Left kidney (tissue), 1 donor: ENCODE measurements at regions not wholly inside any gene's neighbourhood (a gene's known extent, or its start where the extent isn't known, plus 50 kb on each side); places are given as distances from the start of the nearest gene placed in this dataset.
"Not testable (repeated sequence)": the region's sequence is repeated elsewhere in the genome, so short reads cannot be mapped to it uniquely, and the experiment has no call there.

ENCODE experiments used
- DNase-seq: peaks from one replicate; pipeline ENCODE4 v3.0.0-alpha.2; 2013

DNA sequence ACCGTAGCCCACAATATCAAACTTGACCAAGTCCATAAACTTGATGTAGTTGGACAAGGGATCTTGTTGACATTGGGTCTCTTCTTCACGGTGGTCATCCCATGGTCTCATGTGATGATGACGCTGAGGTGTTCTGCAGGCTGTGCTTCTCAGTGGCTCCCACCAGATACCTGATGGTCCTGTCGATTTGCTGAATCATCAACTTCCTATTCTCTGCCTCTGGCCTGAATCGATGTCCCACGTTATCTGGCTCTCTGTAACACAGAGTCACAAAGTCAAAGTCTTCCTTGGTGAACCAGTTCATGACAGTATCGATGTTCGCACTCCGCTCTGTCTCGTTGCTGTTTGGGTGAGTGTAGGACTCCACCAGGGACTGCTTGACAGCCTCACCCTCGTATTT lies 217.2 kb upstream of the FRG2C start:
- DNase-seq, result not testable (repeated sequence)

DNA sequence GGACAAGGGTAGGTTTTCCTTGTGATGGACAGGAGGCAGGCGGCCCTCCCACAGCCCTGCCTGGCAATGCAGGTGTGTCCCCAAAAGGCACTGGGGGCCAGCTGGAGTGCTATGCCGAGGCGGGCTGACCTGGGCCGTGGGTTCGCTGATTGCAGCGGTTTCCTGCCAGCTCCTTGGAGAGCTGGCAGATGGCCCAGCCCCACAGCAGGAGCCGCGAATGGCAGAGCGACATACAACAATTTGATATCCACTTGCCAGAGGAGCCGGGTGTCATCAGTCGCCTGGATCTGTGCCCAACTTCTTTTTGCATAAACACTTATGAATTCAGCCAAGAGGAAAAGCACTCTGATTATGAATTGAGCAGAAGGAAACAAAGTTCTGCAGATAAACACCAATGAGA lies 210.8 kb upstream of the FRG2C start:
- DNase-seq, result not testable (repeated sequence)

DNA sequence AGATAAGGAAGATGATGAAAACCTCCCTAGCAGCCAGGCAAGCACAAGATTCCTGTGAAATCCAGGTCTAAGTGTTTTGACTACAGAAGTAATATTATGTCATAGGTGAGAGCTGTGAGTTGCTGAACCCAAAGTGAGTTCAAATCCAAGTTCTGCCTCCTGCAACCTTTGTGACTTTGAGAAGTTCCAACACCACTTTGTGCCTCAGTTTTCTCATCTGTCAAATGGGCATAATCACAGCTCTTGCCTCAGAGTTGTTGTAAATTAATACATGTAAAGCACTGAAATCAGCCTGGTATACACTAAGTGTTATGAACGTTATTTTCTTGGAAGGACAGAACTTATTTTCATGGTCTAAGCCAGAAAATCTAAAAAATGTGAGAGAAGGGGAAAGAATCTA lies 210.3 kb upstream of the FRG2C start:
- DNase-seq, result not testable (repeated sequence)

DNA sequence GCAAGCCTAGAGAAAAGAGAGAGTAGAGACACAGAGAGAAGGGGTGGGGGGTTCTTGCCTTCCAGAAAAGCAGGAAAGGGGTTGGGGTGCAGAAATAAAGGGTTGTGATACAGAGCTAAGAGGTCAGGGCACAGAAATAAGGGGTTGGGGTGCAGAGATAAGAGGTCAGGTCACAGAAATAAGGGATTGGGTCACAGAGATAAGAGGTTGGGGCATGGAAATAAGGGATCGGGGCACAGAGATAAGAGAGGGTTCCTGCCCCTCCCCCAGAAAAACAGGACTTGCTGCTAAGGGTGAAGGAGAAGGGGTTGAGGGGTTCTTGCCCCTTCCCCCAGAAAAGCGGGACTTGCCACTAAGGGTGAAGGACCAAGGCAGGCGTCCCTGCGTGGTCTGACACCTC lies 189.6 kb upstream of the FRG2C start:
- DNase-seq, result not testable (repeated sequence)

DNA sequence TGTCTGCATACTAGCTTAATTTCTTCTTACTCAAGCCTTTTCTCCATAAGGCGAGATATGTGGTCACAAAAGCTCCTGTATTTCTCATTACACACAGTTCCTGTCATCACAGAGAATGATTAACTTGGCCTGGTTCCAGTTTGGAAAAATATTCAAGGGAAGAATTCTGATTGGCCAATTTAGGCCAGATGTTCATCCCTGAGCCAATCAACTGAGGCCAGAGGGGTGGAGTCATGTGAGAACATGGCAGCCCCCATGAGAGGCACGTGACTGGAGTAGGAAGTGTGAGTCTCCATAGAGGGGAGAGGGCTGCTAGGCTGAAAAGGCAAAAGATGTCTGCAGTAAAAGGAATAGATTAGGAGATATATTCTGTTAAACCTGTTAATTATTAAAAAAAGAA lies 167.5 kb upstream of the FRG2C start:
- not testable (repeated sequence) for DNase-seq

DNA sequence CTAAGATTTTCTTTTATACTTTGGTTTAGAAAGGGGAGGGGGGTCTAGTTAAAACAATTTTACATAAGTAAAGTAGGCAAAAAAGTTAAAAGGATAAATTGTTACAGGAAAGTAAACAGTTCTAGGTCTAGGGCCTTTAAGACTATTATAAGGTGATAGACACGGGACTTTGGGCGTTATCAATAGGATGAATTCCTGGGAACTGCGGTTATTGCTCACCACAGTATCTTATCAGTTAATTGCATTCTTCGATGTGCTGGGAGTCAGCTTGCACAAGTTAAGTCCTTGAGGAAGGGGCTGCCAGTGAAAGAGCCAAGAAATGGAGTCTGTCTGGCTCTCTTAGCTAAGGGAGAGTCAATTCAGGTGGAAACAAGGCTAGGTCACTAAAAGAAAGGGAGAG lies 163.8 kb upstream of the FRG2C start:
- DNase-seq, result not testable (repeated sequence)

DNA sequence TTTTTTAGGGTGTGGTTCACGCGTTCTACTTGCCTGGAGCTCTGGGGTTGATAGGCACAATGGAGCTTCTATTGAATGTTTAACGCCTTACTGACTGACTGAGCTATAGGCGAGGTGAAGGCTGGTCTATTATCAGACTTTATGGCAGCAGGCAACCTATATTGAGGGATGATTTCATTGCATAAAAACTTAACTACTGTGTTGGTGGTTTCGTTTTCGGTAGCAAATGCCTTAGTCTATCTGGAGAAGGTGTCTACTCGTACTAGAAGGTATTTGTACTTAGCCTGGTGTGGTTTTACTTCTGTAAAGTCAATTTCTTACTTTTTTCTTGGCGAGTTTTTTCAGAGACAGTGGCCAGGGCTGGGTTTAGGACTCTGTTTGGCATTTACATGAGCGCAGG lies 162.0 kb upstream of the FRG2C start:
- DNase-seq, result not testable (repeated sequence)

DNA sequence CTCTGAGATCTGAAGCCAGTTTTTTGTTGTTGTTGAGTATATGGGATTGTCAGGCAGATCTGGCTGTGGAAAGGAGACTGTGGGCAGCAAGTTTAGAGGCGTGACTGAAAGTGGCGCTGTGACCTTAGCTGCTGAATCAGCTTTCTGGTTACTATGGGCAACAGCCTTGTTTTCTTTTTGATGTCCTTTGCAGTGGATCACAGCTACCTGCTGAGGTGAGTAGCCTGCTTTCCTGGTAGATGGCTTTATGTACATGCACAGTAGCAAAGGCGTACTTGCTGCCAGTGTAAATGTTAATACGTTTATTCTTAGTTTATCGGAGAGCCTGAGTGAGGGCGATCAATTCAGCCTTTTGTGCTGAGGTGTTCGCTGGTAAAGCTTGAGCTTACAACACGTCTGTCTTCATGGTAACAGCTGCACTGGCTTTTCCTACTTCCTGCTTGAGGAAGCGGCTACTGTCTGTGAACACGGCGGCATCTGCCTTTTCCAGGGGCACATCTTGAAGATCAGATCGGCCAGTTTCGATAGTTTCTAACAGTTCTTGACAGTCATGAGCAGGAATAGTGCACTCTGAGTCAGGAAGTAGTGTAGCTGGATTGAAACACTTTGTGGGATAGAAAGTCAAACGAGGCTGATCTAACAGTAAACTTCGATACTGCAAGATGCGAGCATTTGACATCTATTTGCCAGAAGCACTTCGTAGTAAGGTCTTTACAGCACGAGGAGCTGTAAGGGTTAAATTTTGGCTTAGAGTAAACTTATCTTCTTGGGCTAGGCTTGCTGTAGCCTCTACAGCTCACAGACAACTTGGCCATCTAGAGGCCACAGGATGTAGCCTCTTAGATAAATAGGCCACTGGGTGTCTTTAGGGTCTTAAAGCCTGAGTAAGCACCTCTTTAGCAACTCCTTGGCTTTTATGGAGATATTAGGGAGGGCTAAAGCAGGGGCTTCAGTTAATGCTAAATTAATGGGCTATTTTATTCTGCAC lies 161.1 kb upstream of the FRG2C start:
- DNase-seq, result peak; percentile 62

DNA sequence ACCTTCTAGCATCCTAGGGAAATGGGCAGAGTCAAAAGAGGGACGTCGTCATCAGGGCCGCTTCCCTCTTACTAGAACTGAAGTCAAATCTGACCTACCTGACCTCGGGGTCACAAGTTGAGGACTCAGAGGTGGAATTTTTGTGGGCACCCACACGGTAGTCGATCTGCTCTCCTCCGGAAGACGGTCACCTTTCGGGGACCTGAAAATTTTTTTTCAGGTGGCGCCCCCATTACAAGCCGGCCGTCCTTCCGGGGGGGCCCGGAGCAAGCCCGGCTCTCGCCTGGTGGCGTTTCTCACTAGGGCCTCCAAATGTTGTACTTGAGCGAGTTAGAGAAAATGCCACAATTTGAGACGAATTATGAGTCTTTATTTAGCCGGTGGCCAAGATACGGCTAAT lies 157.5 kb upstream of the FRG2C start:
- no peak for DNase-seq

DNA sequence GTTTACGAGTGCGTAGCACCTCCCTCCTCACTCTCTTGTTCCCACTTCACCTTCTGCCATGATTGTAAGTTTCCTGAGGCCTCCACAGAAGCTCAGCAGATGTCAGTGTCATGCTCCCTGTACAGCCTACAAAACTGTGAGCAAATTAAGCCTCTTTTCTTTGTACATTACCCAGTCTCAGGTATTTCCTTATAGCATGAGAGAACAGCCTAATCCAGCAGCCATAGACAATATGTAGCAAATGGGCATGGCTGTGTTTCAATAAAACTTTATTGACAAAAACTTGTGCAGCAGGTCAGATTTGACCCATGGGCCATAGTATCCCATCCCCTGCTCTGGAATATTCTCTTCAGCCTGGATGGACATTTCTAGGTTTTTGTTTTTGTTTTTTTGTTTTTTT lies 156.2 kb upstream of the FRG2C start:
- not testable (repeated sequence) for DNase-seq

DNA sequence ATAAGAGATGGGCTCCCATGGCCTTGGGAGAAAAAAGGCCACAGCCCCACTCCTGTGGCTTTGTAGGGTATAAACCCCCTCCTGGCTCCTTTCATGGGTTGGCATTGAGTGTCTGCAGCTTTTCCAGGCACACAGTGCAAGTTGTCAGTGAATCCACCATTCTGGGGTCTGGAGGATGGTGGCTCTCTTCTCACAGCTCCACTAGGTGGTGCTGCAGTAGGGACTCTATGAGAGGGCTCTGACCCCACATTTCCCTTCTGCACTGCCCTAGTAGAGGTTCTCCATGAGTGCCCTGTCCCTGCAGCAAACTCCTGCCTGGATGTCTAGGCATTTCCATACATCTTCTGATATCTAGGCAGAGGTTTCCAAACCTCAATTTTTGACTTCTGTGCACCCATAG lies 136.5 kb upstream of the FRG2C start:
- not testable (repeated sequence) for DNase-seq

DNA sequence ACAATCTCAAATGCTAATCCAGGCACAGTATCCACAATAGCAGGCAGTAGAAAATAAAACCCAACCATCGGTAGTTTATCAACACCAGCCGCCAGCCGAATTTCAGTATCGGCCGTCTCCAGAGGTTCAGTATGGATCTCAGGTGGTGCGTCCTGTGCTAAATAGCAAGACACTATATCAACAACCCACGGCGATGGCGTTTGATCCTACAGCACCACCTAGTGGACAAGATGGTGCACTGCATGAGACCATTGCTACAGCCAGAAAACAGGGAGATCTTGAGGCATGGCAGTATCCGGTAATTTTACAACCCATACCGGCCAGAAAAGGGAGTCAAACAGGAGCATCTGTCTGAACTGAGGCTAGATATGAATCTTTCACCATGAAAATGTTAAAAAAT lies 112.0 kb upstream of the FRG2C start:
- DNase-seq, result not testable (repeated sequence)

DNA sequence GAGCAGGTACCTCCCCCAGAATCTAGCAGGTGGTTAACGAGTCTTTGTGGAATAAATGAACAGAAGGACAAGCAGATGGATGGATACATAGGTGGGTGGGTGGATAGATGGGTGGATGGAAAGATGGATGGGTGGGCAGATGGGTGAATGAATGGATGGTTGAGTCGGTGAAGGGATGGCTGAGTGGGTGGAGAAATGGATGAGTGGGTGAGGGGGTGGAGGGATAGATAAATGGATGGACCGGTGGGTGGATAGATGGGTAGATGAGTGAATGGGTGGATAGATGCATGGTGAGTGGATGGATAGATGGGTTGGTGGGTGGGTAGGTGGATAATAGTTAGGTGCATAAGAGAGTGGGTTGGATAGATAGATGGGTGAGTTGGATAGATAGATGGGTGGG lies 99.7 kb upstream of the FRG2C start:
- not testable (repeated sequence) for DNase-seq

DNA sequence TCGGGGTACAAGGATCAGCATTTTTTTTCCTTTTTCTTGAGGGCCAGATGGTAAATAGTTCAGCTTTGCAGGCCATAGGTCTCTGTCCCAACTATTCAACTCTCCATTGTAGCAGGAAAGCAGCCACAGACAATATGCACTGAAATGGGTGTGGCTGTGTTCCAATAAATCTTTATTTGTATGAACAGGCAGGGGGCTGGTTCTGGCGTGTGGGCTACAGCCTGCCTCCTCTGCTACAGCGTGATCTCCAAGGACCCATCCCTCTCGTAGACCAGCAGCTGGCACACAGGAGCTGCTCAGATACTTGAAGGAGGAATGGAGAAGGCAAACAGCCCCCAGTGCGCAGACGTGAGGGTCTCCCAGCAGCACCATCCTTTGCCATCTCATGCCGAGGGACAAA lies 91.8 kb upstream of the FRG2C start:
- not testable (repeated sequence) for DNase-seq

DNA sequence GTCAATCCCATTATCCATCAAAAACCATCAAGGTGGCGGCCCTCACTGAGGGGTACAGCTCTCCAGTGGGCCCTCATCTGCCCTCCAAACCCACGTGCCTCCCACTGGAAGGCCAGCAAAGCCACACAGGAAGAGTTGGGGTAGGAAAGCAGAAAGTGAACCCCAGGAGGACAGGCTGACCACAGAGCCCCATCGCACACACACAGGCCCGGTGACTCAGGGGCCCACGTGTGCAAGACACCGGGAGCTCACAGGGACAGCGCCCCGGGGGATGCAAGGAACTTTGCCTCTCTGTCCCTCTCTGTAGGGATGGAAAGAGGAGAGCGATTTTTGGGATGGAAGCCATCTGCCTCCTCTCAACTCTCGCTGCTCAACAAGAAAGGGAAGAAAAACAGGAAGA lies 85.0 kb upstream of the FRG2C start:
- DNase-seq, result not testable (repeated sequence)

DNA sequence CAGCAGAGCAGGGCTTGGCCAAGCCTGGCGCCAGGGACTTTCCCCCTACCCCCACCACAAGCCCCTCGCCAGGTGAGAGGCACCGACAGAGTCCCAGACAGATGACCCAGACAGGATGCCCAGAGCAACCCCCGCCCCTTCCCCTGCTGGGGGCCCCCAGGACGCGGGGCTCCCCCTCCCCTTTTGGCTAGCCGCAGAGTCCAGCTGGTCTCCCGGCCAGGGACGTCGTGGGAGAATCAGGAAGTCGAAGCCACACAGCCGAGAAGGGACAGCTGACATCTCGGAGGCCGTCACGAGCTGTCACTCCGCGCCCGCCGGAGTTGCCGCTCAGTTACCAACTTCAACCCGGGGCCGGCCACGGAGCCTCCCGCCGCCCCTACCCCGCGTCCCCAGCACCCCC lies 84.6 kb upstream of the FRG2C start:
- not testable (repeated sequence) for DNase-seq

DNA sequence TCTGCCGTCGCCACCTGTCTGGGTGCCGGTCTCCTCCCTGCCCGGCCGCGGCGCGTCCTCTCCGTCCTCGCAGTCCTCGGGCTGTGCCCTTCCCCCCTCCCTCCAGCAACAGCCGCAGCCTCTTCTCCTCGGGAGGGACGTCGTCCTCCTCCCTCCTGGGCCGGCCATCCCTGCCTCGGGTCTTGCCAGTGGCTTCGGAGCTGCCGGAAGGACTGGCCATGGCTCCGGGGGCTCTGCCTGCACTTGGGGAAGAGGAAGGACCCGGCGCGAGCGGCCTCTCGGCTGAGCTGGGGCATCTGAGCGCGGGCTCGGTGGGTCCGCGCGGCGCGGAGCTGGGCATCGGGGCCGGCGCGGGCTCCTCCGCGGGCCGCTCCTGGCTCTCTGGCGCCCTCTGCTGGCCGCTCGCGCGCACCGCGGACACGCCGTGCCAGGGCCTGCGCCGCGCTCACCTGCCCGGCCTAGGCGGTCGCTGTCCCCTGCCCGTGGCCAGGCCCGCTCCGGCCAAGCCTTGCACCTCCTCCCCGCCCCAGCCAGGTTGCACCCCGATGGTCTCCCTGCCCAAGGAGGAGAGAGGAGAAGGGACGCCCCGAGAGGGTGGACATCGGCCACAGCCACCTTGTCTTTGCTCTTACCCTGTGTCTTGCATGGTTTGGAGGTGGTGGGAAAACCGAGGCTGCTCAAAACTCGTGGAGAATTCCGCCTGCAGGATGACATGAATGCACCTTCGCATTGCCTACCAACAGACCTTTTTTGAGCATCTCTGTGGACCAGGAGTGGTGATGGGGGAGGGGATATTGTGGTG lies 83.9 kb upstream of the FRG2C start:
- DNase-seq, result peak; percentile 40

DNA sequence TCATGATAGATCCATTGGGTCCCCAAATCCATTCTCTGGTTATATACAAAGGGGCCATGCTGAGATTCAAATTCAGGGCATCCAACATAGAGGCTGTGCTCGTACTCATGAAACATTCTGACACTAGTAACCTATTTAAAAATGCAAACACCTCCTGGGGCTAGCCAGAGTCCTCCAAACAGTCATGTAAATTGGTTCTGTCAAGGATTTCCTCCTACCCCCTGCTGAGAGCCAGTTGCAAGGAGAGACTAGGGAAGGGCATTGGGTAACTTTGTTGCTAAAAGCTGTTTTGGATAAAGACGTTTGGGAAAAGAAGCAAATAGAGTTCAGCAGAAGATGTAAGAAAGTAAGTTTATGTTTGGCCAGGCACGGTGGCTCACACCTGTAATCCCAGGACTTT lies 81.6 kb upstream of the FRG2C start:
- DNase-seq, result not testable (repeated sequence)

DNA sequence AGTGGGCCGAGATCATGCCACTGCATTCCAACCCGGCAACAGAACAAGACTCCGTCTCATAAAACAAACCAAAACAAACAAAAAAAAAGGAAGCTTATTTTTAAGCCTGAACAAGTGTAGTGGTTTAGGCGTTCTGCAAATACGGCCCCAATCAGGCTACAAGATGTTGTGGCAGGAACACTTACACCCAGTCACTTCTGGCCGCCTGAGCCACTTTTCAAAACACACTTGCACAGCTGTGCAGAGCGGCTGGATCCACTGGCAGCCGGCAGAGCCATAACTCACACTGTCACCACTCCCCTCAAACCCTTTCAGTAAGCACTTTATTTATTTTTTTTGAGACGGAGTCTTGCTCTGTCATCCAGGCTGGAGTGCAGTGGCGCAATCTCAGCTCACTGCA lies 81.0 kb upstream of the FRG2C start:
- DNase-seq, result not testable (repeated sequence)

DNA sequence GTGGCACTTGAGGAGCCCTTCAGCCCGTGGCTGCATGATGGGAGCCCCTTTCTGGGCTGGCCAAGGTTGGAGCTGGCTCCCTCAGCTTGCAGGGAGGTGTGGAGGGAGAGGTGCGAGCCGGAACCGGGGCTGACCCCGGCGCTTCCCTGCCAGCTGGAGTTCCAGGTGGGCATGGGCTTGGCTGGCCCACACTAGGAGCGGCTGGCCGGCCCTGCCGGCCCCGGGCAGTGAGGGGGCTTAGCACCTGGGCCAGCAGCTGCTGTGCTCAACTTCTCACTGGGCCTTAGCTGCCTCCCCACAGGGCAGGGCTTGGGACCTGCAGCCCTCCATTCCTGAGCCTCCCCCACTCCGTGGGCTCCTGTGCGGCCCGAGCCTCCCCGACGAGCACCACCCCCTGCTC lies 76.4 kb upstream of the FRG2C start:
- not testable (repeated sequence) for DNase-seq

DNA sequence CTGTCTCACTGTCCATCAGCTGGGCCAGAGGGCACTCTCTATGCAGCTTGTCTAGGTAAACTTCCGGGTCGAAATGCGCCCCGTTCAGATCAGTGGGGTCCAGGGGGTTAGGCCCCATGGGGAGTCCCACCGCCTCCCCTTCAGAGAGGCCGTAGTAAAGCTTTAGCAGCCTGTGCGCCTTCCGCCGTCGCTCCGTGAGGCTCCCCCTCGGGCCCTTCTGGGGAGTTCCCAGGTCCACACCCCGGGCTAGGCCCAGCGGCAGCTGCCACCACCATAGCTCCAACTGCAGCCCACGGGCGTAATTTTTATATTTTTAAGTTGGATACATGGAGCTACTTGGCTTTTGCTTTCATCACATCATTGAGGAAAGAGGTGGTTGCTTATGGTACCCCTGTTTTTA lies 73.7 kb upstream of the FRG2C start:
- not testable (repeated sequence) for DNase-seq

DNA sequence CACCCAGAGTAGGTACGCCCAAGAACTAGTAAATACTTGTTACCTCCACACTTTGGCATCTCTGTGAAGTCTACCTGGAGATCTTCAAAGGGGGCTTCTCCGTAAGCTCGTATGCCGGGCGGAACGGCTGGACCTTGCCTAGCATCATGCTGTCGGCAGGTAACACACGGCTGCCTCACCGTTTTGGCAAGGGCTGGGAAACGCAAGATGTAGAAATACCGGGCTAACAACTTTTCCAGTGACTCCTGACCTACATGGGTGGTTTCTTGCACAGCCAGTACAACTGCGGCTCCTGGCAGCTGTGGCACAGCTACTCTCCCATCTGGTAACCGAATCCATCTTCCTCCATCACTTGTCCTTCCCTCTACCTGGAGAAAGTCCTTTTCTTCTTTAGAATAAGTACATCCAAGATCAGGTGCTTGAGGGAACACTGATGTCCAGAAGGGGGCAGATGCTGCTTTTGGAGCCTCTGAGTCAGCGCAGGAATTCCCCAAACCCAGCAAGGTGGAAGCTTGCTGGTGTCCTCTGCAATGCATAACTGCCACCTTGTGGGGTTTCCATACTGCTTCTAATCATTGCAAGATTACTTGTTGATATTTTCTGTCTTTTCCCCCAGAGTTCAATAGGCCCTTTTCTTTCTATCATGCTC lies 59.7 kb upstream of the FRG2C start:
- not testable (repeated sequence) for DNase-seq
